ENCODE measurements at regions not wholly inside any gene's neighbourhood (a gene's known extent, or its start where the extent isn't known, plus 50 kb on each side); places are given as distances from the start of the nearest gene placed in this dataset.

GRCh38 chr16:56087626-56088025 is 103.7 kb upstream of the GNAO1 start:
- DNase-seq (ENCODE audit: low read depth, low spot score), result no peak
- in situ Hi-C loops (cut with MboI), result no loop called here
- RAD21 ChIA-PET (ENCODE audit: unreplicated experiment), result no interaction called here
- no peak for FAIRE-seq
- Histone ChIP-seq H3K27me3 (replicated peaks in 1 of 2; ENCODE audit: control insufficient read depth in 2 of 2, insufficient read depth in 2 of 2, low read length in 1 of 2) (no peaks in the 10 kb centered on the region), H3K9ac (ENCODE audit: control insufficient read depth, insufficient read depth, low read length) (no peak overlapping the region), H3K9me3 (replicated peaks; ENCODE audit: control insufficient read depth, insufficient read depth, low read length) (no peaks in the 10 kb centered on the region), H3K36me3 (ENCODE audit: control insufficient read depth in 2 of 2, insufficient read depth in 2 of 2, low read length in 1 of 2) (no peaks in the 10 kb centered on the region), H3K27ac (ENCODE audit: control insufficient read depth, insufficient read depth) (no peak overlapping the region), H2AFZ (ENCODE audit: control insufficient read depth, low read depth, low read length) (no peak overlapping the region), H3K4me3 (no peak overlapping the region), H3K4me1 (ENCODE audit: control insufficient read depth, insufficient read depth, low read length) (no peaks in the 10 kb centered on the region), H3K4me2 (ENCODE audit: control insufficient read depth, insufficient read depth) (no peak overlapping the region), H3K79me2 (ENCODE audit: control insufficient read depth, insufficient read depth, low read length) (no peaks in the 10 kb centered on the region), H4K20me1 (ENCODE audit: control insufficient read depth, insufficient read depth) (no peaks in the 10 kb centered on the region)
- CTCF ChIA-PET, result no interaction called here
- SMC1A ChIA-PET (ENCODE audit: uncharacterized antibody, unreplicated experiment), result no interaction called here
- intact Hi-C loops (cut with micrococcal nuclease; ENCODE audit: unreplicated experiment), result no loop called here
- BruUV-seq (replicated peaks), result no TSS peak
- TF ChIP-seq CEBPZ (IDR thresholded peaks at IDR 0.05; ENCODE audit: low read depth, low read length), result no peak
- TF ChIP-seq IKZF1 (conservative IDR thresholded peaks at IDR 0.05), result no peak
- TF ChIP-seq MXI1 (IDR thresholded peaks at IDR 0.05; ENCODE audit: low read depth, low read length), result no peak
- no peak for TF ChIP-seq BMI1 (IDR thresholded peaks at IDR 0.05; ENCODE audit: borderline replicate concordance)
- TF ChIP-seq CREB1 (IDR thresholded peaks at IDR 0.05; ENCODE audit: low read depth), result no peak
- ATAC-seq, result no peak
- POLR2A ChIA-PET, result no interaction called here
- WGBS (ENCODE audit: insufficient coverage, insufficient replicate concordance, low lambda C conversion rate, missing lambda C conversion rate), result 7% methylated on average over 6 of the region's 6 CpGs

- H3K4me2 ChIP-seq (ENCODE audit: control insufficient read depth, insufficient read depth), result no peak overlapping the region
- H3K9me3 ChIP-seq (replicated peaks; ENCODE audit: control insufficient read depth, insufficient read depth, low read length), result no peaks in the 10 kb centered on the region
- H3K4me1 ChIP-seq (ENCODE audit: control insufficient read depth, insufficient read depth, low read length), result no peaks in the 10 kb centered on the region
- ChIA-PET CTCF (no interaction called here), POLR2A (no interaction called here), RAD21 (ENCODE audit: unreplicated experiment) (no interaction called here), SMC1A (ENCODE audit: uncharacterized antibody, unreplicated experiment) (no interaction called here)
- FAIRE-seq (no peak), DNase-seq (ENCODE audit: low read depth, low spot score) (no peak), ATAC-seq (no peak)
- H3K36me3 ChIP-seq (ENCODE audit: control insufficient read depth in 2 of 2, insufficient read depth in 2 of 2, low read length in 1 of 2), result no peaks in the 10 kb centered on the region
- WGBS (ENCODE audit: insufficient coverage, insufficient replicate concordance, low lambda C conversion rate, missing lambda C conversion rate), result 56% methylated on average over 2 of the region's 2 CpGs
- no peaks in the 10 kb centered on the region for H4K20me1 ChIP-seq (ENCODE audit: control insufficient read depth, insufficient read depth)
- H3K79me2 ChIP-seq (ENCODE audit: control insufficient read depth, insufficient read depth, low read length), result no peaks in the 10 kb centered on the region
- intact Hi-C loops (cut with micrococcal nuclease; ENCODE audit: unreplicated experiment) (no loop called here), in situ Hi-C loops (cut with MboI) (no loop called here)
- H3K4me3 ChIP-seq, result no peak overlapping the region
- no peak overlapping the region for H3K27ac ChIP-seq (ENCODE audit: control insufficient read depth, insufficient read depth)
- BruUV-seq (replicated peaks), result no TSS peak
- H2AFZ ChIP-seq (ENCODE audit: control insufficient read depth, low read depth, low read length), result no peak overlapping the region
- no peak overlapping the region for H3K9ac ChIP-seq (ENCODE audit: control insufficient read depth, insufficient read depth, low read length)
- no peaks in the 10 kb centered on the region for H3K27me3 ChIP-seq (replicated peaks in 1 of 2; ENCODE audit: control insufficient read depth in 2 of 2, insufficient read depth in 2 of 2, low read length in 1 of 2)
- TF ChIP-seq SMARCA5 (IDR thresholded peaks at IDR 0.05), result no peak
- no peak for TF ChIP-seq NRF1 (conservative IDR thresholded peaks at IDR 0.05; ENCODE audit: low read depth, low read length)
- TF ChIP-seq JUNB (IDR thresholded peaks at IDR 0.05), result no peak
- TF ChIP-seq ZNF274 (IDR thresholded peaks at IDR 0.05; ENCODE audit: insufficient read depth, insufficient read length), result no peak
- TF ChIP-seq IRF3 (IDR thresholded peaks at IDR 0.05), result no peak
- TF ChIP-seq EZH2 (IDR thresholded peaks at IDR 0.05; ENCODE audit: borderline replicate concordance, control insufficient read depth, low read depth, low read length), result no peak
- no peak for TF ChIP-seq ZNF384 (IDR thresholded peaks at IDR 0.05; ENCODE audit: borderline replicate concordance, low read depth, low read length)
- TF ChIP-seq CTCF (IDR thresholded peaks at IDR 0.05 in 2 of 3, conservative IDR thresholded peaks at IDR 0.05 in 1 of 3; ENCODE audit: control insufficient read depth in 2 of 3, extremely low read depth in 1 of 3, insufficient read depth in 1 of 3, low read depth in 3 of 3, low read length in 3 of 3), result no peak
- no peak for TF ChIP-seq ZBED1 (IDR thresholded peaks at IDR 0.05; ENCODE audit: borderline replicate concordance)
Observed at GRCh38 chr16:56081371-56081770, 109.9 kb upstream of the GNAO1 start.

All from GM12878 (cell line).